Hematopoietic multipotent progenitor cell treated with erythropoietin and hydrocortisone succinate and interleukin-3 and kit ligand, for 8 days (in vitro differentiated cells): ENCODE measurements at regions not wholly inside any gene's neighbourhood (a gene's known extent, or its start where the extent isn't known, plus 50 kb on each side); places are given as distances from the start of the nearest gene placed in this dataset.

ENCODE experiments used
- DNase-seq: peaks from one replicate; pipeline ENCODE4 v3.0.0-alpha.2; 2015

DNA sequence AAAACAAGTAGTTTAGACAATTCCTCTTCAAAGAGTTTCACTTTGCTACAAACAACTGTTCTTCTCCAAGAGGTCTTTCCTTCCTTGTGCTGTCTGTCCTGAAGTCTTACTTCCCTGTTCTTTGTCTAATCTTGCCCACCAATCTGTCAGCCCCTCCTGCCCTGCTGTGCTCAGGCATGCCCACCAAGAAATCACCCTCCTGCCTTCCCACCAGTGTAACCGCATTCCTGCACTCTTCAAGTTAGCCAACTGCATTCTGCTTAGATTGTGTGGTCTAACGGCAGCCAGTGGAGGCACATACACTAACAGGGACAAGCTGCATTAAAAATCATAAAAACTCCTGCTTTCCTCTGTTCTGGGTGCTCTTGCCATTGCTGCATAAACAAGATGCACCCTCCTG is 215.9 kb upstream of the RBMY1B start:
- peak; percentile 4 for DNase-seq

DNA sequence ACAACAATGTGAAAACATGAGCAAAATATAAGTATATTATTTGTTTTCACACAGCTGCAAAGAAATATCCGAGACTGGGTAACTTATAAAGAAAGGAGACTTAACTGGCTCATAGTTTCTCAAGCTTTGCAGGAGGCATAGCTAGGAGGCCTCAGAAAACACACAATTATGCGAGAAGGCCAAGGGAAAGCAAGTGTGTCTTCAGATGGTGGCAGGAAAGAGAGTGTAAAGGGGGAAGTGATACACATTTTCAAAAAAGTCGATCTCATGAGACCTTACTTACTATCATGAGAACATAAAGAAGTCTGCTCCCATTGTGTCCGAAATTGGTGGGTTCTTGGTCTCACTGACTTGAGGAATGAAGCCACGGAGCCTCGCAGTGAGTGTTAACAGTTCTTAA is 208.9 kb upstream of the RBMY1B start:
- DNase-seq = no peak

DNA sequence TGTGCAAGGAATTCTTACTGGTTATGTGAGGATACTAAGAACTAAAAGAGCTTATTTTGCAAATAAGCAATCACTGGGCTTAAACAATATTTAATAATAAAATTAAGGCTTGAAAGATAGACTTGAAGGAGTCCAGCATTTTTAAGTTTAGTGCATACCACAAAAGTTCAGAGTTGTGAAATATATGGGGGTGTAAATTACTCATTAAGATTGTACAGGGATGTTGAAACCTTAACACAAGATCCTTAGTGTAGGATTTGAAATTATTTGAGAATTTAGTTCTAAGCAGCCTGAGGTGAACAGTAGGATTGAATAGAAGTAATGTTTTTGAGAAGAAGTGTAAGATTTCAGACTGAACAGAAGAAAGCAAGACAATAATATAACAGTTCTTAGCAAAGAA is 195.8 kb upstream of the RBMY1B start:
- no peak for DNase-seq
